ENCODE measurements at regions not wholly inside any gene's neighbourhood (a gene's known extent, or its start where the extent isn't known, plus 50 kb on each side); places are given as distances from the start of the nearest gene placed in this dataset.
"Not testable (repeated sequence)": the region's sequence is repeated elsewhere in the genome, so short reads cannot be mapped to it uniquely, and the experiment has no call there.

- DNase-seq, result not testable (repeated sequence)
These were observed 104.5 kb downstream of the ZNF33B start for GRCh38 chr10:42533866-42534265.

GRCh38 chr10:42532996-42533395 is 105.4 kb downstream of the ZNF33B start:
- no peak for DNase-seq

DNA sequence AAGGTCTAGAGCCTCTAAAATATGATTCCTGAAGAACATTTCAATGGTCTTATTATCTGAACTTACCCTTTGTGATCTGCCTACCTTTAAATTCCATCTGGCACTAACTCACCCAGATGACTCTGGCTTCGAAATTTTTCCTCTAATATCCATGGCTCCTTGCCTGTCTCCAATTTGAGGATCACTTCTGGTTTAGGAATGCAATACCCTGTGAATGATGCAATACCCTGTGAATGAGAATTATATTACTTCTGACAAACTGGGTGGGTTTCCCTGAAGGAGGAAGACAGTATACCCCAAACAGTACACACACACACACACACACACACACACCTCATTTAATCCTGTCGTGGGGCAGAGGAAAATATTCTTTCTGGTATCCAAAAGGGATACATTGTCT is 115.3 kb downstream of the ZNF33B start:
- no peak for DNase-seq

- no peak for DNase-seq
These were observed 118.5 kb downstream of the ZNF33B start for GRCh38 chr10:42519761-42520460.

- no peak for DNase-seq
These were observed 119.3 kb downstream of the ZNF33B start for GRCh38 chr10:42519079-42519478.

DNA sequence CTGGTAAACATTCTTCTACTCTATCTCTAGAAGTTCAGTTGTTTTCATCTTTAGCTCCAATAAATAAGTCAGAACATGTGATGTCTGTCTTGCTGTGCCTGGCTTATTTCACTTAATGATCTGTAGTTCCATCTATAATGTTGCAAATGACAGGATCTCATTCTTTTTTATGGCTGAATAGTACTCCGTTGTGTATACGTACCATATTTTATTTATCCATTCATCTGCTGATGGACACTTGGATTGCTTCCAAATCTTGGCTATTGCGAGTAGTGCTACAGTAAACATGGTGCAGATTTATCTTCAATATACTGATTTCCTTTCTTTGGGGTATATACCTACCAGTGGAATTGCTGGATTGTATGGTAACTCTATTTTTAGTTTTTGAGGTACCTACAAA is 124.4 kb downstream of the ZNF33B start:
- DNase-seq, result no peak

- no peak for DNase-seq
These were observed 146.6 kb downstream of the ZNF33B start for GRCh38 chr10:42491801-42492200.

DNA sequence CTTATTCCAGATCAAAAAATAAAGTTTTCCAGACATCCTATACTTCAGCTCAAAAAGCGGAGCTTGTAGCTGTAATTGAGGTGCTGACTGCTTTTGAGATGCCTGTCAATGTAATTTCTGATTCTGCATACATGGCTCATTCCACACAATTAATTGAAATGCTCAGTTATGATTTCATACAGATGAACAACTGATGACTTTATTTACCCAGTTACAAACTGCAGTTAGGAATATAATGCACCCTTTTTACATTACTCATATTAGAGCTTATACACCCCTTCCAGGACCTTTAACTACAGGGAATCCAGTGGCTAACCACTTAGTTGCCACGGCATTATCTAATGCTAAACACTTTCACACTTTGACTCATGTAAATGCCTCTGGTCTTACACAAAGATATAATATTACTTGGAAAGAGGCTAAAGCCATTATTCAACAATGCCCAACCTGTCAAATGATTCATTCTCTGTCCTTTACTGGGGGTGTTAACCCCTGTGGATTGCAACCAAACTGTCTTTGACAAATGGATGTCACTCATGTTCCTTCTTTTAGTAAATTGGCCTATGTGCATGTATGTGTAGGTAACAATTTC is 147.3 kb downstream of the ZNF33B start:
- no peak for DNase-seq

DNA sequence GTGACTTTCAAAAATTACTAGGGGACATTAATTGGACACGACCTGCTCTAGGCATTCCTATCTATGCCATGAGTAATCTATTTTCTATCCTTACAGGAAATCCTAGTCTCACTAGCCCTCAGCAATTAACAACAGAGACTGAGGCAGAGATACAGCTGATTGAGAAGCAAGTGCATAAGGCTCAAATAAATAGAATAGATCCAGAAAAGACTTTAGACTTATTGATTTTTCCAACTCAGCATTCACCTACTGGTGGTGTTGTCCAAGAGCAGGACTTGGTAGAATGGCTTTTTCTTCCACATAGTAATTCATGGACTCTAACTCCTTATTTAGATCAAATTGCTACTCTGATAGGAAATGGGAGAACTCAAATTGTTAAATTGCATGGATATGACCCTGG is 148.0 kb downstream of the ZNF33B start:
- no peak for DNase-seq

GRCh38 chr10:42488416-42488815 is 150.0 kb downstream of the ZNF33B start:
- no peak for DNase-seq

- no peak for DNase-seq
These were observed 156.0 kb downstream of the ZNF33B start for GRCh38 chr10:42482411-42482810.

DNA sequence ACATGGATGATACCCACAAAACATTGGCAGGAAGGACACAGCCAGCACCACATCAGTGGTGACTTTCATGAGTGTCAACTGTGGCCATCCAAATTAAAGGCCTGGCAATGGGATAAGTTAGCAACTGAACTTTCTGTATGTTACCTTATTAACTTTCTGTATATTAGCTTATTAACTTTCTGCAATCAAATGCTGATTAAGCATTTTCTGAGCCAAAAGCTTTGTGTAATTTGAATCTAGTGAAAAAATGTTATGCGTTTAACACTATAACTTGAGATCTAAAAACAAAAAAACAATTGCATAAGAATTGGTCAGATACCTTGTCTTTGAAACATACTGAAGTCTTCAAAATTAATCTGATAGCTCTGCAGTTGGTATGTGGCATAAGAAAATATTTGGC is 159.3 kb downstream of the ZNF33B start:
- DNase-seq, result no peak

DNA sequence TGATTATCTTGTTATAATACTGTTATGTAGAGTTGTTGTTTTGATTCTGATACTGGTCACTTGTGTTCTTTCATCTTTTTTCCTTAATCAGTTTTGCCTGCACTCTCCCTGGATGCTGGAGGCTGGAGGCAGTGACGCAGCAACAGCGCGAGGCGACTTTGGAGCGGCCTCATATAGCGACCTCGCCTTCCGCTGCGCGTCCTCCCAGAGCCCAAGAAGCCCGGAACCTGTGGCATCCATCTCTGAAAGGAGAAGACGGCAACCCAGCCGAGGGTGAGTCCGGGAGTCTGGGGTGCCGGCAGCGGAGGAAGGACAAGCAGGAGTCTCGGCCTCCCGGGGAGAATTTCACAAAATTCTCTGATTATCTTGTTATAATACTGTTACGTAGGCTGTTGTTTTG is 161.2 kb downstream of the ZNF33B start:
- DNase-seq, result no peak

GRCh38 chr10:42476101-42476500 is 162.3 kb downstream of the ZNF33B start:
- no peak for DNase-seq

- DNase-seq, result no peak
These were observed 162.9 kb downstream of the ZNF33B start for GRCh38 chr10:42475168-42476098.

- DNase-seq, result no peak
These were observed 184.1 kb downstream of the ZNF33B start for GRCh38 chr10:42454313-42454712.

DNA sequence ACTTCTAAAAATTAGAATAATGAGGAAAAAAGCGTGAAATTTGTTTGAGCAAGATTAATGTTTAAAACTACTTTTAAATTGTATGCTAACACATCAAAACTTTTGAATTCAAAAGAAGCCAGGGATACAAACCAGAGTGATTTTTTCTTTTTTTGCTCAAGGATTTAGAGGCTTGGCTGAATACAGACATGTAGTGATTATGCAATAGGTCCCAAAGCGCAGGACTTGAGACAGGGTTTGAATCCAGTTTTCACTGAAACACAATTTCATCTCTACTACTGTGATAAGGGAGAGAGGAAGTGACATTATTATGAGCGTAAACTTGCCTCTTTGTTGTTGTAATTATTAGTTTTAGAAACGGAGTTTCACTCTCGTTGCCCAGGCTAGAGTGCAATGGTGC is 207.3 kb downstream of the ZNF33B start:
- DNase-seq, result no peak

DNA sequence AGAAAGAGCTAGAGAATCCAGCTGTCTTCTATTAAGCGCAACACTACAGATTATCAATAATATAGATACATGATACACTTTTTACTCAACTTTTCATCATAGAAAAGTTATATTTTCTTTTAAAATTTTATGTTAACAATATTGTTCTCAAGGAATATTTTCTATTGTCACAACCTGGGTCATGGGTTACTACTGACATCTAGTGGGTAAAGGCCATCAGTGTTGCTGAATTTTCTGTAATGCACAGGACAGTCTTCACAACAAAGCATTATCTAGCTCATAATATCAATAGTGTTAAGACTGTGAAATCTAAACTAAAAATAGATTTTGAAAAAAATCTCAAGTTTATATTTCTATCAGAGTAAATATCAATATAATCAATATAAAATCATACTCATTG is 209.8 kb downstream of the ZNF33B start:
- no peak for DNase-seq

GRCh38 chr10:42422911-42423310 is 215.5 kb downstream of the ZNF33B start:
- DNase-seq, result no peak

GRCh38 chr10:42421812-42422211 is 216.6 kb downstream of the ZNF33B start:
- DNase-seq, result no peak

DNA sequence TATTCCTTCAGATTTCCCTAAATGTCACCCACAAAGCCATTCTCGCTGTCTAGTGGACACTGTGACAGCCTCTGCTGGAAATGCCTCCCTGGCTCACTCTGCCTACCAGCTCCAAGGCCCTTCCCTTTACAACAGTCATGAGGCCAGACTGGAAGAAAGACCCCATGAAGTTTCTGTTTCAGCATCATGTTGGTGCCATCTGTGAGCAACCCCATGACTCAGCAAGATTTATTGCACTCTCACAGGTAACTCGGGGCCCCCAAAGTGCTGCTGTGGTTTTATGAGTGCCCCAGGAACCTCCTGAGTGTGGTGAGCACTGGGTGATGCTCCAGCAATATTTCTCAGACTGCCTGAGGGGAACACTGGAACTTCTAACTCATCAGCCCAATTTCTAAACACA is 218.6 kb downstream of the ZNF33B start:
- DNase-seq, result no peak

DNA sequence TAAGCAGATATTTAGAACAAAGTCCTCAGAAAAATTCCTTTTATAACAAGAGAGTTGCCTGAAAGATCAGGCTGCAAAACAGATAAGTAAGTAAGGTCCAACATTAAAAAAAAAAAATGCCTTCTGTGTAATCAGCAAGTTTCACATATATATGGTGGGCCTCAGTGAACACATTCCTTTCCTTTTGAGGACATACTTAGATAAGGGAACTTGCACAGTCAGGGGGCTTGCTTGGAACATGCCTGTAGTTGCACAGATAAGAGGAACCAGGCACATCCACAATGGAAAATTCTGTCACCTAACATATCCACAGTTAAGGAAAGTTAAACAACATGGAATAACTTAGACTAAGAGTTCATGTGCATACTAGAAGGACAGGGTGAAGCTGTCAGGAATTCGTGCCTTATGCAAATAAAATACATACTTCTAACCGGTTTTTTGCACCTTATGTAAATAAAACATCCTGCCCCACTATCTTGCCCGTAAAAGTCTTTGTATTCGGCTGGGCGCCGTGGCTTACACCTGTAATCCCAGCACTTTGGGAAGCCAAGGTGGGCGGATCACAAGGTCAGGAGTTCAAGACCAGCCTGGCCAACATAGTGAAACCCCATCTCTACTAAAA is 257.3 kb downstream of the ZNF33B start:
- no peak for DNase-seq

GRCh38 chr10:42367532-42368230 is 270.7 kb downstream of the ZNF33B start:
- DNase-seq, result peak; percentile 48
